ENCODE measurements at regions not wholly inside any gene's neighbourhood (a gene's known extent, or its start where the extent isn't known, plus 50 kb on each side); places are given as distances from the start of the nearest gene placed in this dataset.
A peak's percentile ranks its signal among the peaks of the same experiment; 100 is the strongest.

DNA sequence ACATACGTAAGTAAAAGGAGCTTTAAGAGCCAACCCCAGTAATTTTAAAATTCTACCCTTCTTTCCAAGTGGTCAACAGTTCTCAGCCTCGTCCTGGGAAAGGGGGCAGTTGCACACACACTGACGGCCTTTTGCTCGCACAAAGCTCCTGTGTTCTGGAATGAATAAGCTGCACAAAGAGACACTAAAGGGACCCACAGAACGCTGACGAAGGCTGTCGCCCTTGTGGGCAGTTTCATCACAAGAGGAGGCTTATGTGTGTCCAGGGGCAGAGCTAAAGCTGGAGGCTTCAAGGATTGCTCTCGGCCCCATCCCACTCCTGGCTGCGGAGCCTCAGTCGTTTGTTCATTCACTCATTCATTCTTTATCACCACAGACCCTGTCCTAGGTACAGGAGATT lies 67.0 kb upstream of the NEK6 start:
- no peak for DNase-seq
- no peak overlapping the region for H2AFZ ChIP-seq (ENCODE audit: low read length)
- H4K20me1 ChIP-seq (ENCODE audit: insufficient read depth, low read depth, low read length) = no peaks in the 10 kb centered on the region
- no peaks in the 10 kb centered on the region for H3K36me3 ChIP-seq (ENCODE audit: insufficient read depth, low read length)
- H3K4me1 ChIP-seq (ENCODE audit: low read length) = peaks cover 13% of the 10 kb centered on the region
- H3K27ac ChIP-seq (ENCODE audit: low read length) = no peak overlapping the region
- H3K9me3 ChIP-seq (ENCODE audit: low read length) = no peaks in the 10 kb centered on the region
- H3K9ac ChIP-seq (ENCODE audit: low read length) = no peak overlapping the region
- no peaks in the 10 kb centered on the region for H3K27me3 ChIP-seq (ENCODE audit: low read length)
- H3K4me2 ChIP-seq (ENCODE audit: low read depth, low read length, poor library complexity, severe bottlenecking) = no peak overlapping the region
- H3K79me2 ChIP-seq (ENCODE audit: low read length) = no peaks in the 10 kb centered on the region
- no peaks in the 10 kb centered on the region for H3K9me2 ChIP-seq (replicated peaks; ENCODE audit: insufficient read depth, low read length)
- no peak overlapping the region for H3K4me3 ChIP-seq (ENCODE audit: low read length)

DNA sequence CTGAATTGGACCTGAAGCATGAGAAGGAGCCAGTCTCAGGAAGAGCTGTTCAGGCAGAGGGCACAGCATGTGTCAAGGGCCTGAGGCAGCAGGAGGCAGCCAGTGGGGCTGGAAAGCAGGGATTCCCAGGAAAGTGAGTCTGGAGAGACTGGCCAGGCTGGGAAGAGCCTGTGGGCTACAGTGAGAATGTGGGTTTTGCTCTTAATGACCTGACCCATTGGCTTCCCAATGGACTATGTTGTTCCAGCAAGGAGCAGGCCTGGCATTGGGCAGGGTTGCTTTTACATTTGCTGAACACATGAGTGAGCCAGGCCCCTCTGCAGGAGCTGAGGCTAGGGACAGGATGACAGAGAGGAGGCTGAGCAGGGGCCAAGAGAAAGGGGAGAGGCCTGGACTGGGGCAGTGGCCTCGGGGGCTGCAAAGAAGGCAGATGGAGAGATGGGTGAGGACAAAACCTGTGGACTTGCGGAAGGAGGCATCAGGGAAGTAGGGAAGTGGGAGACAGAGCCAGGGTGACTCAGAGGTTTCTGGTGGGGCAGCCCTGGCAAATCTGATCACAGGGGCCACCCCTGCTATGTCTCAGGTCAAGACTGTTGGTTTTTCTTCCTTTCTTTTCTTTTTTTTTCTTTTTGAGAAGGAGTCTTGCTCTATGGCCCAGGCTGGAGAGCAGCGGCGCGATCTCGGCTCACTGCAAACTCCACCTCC lies 65.9 kb upstream of the NEK6 start:
- Histone ChIP-seq H3K9ac (ENCODE audit: low read length) (no peak overlapping the region), H3K27ac (ENCODE audit: low read length) (no peak overlapping the region), H3K36me3 (ENCODE audit: insufficient read depth, low read length) (no peaks in the 10 kb centered on the region), H3K4me2 (ENCODE audit: low read depth, low read length, poor library complexity, severe bottlenecking) (no peak overlapping the region), H3K4me1 (ENCODE audit: low read length) (peaks cover 11% of the 10 kb centered on the region), H3K27me3 (ENCODE audit: low read length) (no peaks in the 10 kb centered on the region), H4K20me1 (ENCODE audit: insufficient read depth, low read depth, low read length) (no peaks in the 10 kb centered on the region), H3K9me3 (ENCODE audit: low read length) (no peaks in the 10 kb centered on the region), H2AFZ (ENCODE audit: low read length) (no peak overlapping the region), H3K79me2 (ENCODE audit: low read length) (no peaks in the 10 kb centered on the region), H3K4me3 (ENCODE audit: low read length) (no peak overlapping the region), H3K9me2 (replicated peaks; ENCODE audit: insufficient read depth, low read length) (no peaks in the 10 kb centered on the region)
- no peak for DNase-seq

DNA sequence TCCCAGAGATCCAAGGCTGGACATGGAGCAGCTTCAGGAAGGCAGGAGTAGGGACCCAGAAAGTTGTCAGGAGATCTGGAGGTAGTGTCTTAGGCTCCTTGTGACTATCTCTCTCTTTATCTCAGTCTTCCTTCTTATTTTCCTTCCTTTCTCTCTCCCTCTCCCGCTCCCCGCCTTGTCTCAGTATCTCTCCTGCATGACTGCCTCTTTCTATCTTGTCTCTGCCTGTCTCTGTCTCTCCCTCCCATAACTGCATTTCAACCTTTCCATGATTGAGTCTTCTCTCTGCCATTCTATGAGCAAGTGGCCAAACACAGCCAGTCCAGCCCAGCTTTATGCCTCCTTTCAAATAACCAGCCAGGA lies 61.0 kb upstream of the NEK6 start:
- Histone ChIP-seq H3K9me3 (ENCODE audit: low read length) (no peaks in the 10 kb centered on the region), H3K9ac (ENCODE audit: low read length) (peak overlapping the region; percentile 61; the same call in 1 of the 2 replicates), H3K4me3 (ENCODE audit: low read length) (peak overlapping the region; percentile 46; the same call in 1 of the 2 replicates), H3K27me3 (ENCODE audit: low read length) (no peaks in the 10 kb centered on the region), H3K36me3 (ENCODE audit: insufficient read depth, low read length) (no peaks in the 10 kb centered on the region), H2AFZ (ENCODE audit: low read length) (peak overlapping the region; percentile 41; the same call in 1 of the 2 replicates), H3K9me2 (replicated peaks; ENCODE audit: insufficient read depth, low read length) (no peaks in the 10 kb centered on the region), H3K79me2 (ENCODE audit: low read length) (no peaks in the 10 kb centered on the region), H3K27ac (ENCODE audit: low read length) (peak overlapping the region; percentile 82; the same call in 1 of the 2 replicates), H3K4me2 (ENCODE audit: low read depth, low read length, poor library complexity, severe bottlenecking) (peak overlapping the region; percentile 70), H3K4me1 (ENCODE audit: low read length) (peaks cover 46% of the 10 kb centered on the region), H4K20me1 (ENCODE audit: insufficient read depth, low read depth, low read length) (no peaks in the 10 kb centered on the region)
- no peak for DNase-seq

DNA sequence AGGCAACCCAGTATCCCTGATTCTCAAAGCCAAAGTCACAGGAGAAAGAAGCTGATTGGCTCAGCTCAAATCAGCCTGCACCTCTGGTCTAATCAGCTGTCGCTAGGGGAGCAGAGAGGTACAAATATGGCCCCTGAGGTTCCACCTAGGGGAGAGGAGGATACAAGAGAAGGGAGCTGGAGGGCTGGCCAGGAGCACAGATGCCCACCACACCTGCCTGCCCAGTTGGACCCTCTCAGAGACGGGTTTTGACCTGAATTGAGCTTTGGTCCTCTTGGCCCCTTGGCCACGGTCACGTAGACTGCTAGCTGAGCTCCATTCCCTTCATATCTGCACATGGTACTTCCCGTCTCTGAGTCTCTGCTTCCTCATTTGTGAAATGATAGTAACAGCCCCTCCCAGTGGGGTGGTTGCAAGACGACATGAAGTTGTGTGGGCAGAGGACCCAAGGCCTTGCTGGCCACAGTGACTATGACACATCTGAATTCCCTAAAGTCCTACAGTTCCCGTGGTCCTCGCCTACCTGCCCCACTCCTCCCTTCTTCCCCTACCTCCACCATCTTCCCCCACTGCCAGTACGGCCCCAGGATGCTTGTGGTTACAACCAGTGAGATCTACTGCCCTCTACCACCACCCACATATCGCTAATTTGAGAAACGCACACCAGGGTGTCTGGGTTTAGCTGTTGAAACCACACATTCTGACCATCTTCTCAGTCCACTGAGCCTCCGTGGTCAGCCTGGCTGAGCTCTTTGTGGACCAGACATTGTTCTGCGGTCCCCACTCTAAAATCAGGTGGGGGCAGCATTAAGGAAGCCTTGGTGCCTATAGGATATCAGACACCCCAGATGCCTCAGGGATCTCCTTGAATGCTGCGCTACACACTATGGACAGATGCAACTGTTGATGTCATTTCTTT lies 60.3 kb upstream of the NEK6 start:
- Histone ChIP-seq H3K27me3 (ENCODE audit: low read length) (no peaks in the 10 kb centered on the region), H3K36me3 (ENCODE audit: insufficient read depth, low read length) (no peaks in the 10 kb centered on the region), H3K9me2 (replicated peaks; ENCODE audit: insufficient read depth, low read length) (no peaks in the 10 kb centered on the region), H3K4me1 (ENCODE audit: low read length) (peaks cover 53% of the 10 kb centered on the region), H3K27ac (ENCODE audit: low read length) (peak overlapping the region; percentile 82), H4K20me1 (ENCODE audit: insufficient read depth, low read depth, low read length) (no peaks in the 10 kb centered on the region), H3K4me3 (ENCODE audit: low read length) (peak overlapping the region; percentile 46; the same call in 1 of the 2 replicates), H3K9ac (ENCODE audit: low read length) (peak overlapping the region; percentile 61), H3K4me2 (ENCODE audit: low read depth, low read length, poor library complexity, severe bottlenecking) (peak overlapping the region; percentile 70), H3K9me3 (ENCODE audit: low read length) (no peaks in the 10 kb centered on the region), H3K79me2 (ENCODE audit: low read length) (no peaks in the 10 kb centered on the region), H2AFZ (ENCODE audit: low read length) (peak overlapping the region; percentile 41)
- DNase-seq = peak; percentile 92

DNA sequence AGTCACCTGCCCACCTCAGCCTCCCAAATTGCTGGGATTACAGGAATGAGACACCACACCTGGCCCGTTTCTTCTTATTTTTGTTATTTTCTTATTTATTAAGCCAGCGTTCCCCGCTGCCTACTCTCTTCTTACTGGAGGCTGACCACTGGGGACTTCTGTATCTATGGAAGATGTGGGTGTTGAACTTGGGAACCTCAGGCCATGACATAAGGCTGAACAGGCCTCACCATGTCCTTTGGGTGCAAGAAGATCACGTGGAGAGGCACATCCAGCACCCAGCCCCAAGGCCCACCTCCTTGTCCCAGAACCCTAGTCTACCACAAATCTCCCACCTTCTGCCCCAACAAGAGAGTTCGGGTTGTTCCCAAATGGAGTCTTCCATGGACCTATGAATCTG lies 59.4 kb upstream of the NEK6 start:
- H3K9me3 ChIP-seq (ENCODE audit: low read length) = no peaks in the 10 kb centered on the region
- H3K4me1 ChIP-seq (ENCODE audit: low read length) = peaks cover 61% of the 10 kb centered on the region
- no peaks in the 10 kb centered on the region for H4K20me1 ChIP-seq (ENCODE audit: insufficient read depth, low read depth, low read length)
- DNase-seq = no peak
- H3K27ac ChIP-seq (ENCODE audit: low read length) = peak overlapping the region; percentile 82; the same call in 1 of the 2 replicates
- no peaks in the 10 kb centered on the region for H3K79me2 ChIP-seq (ENCODE audit: low read length)
- H3K9ac ChIP-seq (ENCODE audit: low read length) = no peak overlapping the region
- no peaks in the 10 kb centered on the region for H3K27me3 ChIP-seq (ENCODE audit: low read length)
- H3K4me3 ChIP-seq (ENCODE audit: low read length) = no peak overlapping the region
- no peak overlapping the region for H2AFZ ChIP-seq (ENCODE audit: low read length)
- H3K9me2 ChIP-seq (replicated peaks; ENCODE audit: insufficient read depth, low read length) = no peaks in the 10 kb centered on the region
- no peaks in the 10 kb centered on the region for H3K36me3 ChIP-seq (ENCODE audit: insufficient read depth, low read length)
- H3K4me2 ChIP-seq (ENCODE audit: low read depth, low read length, poor library complexity, severe bottlenecking) = peak overlapping the region; percentile 70

DNA sequence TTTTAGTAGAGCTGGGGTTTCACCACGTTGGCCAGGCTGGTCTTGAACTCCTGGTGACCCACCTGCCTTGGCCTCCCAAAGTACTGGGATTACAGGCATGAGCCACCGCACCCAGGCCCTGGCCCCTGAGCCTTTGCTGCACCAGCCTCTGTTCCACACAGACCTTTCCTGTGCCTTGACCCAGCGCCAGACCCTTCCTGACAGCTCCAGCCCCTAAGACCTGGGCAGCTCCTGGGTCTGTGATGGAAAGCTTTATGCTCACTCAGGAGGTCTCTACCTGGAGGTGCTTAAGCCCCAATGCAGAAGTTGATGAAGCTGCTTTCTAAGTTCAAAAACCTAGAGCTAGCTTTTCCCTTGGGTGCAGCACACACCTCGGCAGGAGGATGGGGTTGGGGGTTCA lies 58.8 kb upstream of the NEK6 start:
- no peaks in the 10 kb centered on the region for H3K79me2 ChIP-seq (ENCODE audit: low read length)
- no peaks in the 10 kb centered on the region for H3K9me3 ChIP-seq (ENCODE audit: low read length)
- H2AFZ ChIP-seq (ENCODE audit: low read length) = no peak overlapping the region
- H3K9me2 ChIP-seq (replicated peaks; ENCODE audit: insufficient read depth, low read length) = no peaks in the 10 kb centered on the region
- no peak overlapping the region for H3K4me3 ChIP-seq (ENCODE audit: low read length)
- H3K36me3 ChIP-seq (ENCODE audit: insufficient read depth, low read length) = no peaks in the 10 kb centered on the region
- H3K9ac ChIP-seq (ENCODE audit: low read length) = no peak overlapping the region
- no peaks in the 10 kb centered on the region for H4K20me1 ChIP-seq (ENCODE audit: insufficient read depth, low read depth, low read length)
- H3K27me3 ChIP-seq (ENCODE audit: low read length) = no peaks in the 10 kb centered on the region
- no peak overlapping the region for H3K4me2 ChIP-seq (ENCODE audit: low read depth, low read length, poor library complexity, severe bottlenecking)
- peaks cover 67% of the 10 kb centered on the region for H3K4me1 ChIP-seq (ENCODE audit: low read length)
- no peak for DNase-seq
- no peak overlapping the region for H3K27ac ChIP-seq (ENCODE audit: low read length)

DNA sequence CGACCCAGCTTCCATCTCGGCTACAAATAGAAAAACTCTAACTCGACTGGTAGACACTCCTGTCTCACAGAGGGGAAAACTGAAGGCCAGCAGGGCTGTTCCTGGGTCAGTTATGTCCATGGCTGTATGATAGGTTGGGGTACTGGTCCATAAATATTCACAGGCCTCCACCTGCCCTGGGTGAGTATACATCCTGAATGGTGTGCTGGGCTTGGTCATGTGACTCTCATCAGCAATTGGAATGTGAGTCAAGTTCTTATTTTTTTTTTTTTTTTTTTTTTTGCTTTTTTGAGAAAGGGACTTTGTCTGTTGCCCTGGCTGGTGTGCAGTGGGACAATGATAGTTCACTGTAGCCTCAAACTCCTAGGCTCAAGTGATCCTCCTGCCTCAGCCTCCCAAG lies 58.3 kb upstream of the NEK6 start:
- H3K9me3 ChIP-seq (ENCODE audit: low read length) = no peaks in the 10 kb centered on the region
- no peaks in the 10 kb centered on the region for H3K79me2 ChIP-seq (ENCODE audit: low read length)
- no peak overlapping the region for H3K9ac ChIP-seq (ENCODE audit: low read length)
- no peak for DNase-seq
- no peak overlapping the region for H3K4me3 ChIP-seq (ENCODE audit: low read length)
- H3K4me1 ChIP-seq (ENCODE audit: low read length) = peaks cover 67% of the 10 kb centered on the region
- no peaks in the 10 kb centered on the region for H3K27me3 ChIP-seq (ENCODE audit: low read length)
- H4K20me1 ChIP-seq (ENCODE audit: insufficient read depth, low read depth, low read length) = no peaks in the 10 kb centered on the region
- H3K4me2 ChIP-seq (ENCODE audit: low read depth, low read length, poor library complexity, severe bottlenecking) = no peak overlapping the region
- H3K36me3 ChIP-seq (ENCODE audit: insufficient read depth, low read length) = no peaks in the 10 kb centered on the region
- H2AFZ ChIP-seq (ENCODE audit: low read length) = no peak overlapping the region
- H3K9me2 ChIP-seq (replicated peaks; ENCODE audit: insufficient read depth, low read length) = no peaks in the 10 kb centered on the region
- no peak overlapping the region for H3K27ac ChIP-seq (ENCODE audit: low read length)

DNA sequence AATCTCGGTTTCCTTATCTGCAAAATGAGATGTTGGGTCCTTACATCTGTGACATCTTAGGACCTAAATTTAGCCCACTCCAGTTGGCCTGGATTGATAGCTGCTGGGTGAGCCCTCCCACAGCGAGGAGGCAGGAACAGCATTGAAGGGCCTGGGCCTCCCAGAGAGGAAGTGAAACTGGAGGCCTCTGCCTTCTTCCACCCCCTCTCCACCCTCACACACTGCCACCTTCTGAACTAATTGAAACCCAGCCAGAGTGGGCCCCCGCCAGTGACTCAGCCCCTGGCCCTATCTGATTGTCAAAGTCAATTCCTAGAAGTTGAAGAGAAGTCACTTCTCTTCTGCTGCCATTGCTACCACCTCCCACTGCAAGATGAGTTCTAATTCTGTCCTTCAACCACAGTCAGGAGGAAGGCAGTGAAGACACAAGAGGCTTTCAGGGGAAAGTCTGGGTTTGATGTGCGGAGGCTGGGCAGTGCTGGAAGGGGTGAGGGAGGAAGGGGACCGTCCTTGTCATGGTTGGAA lies 55.2 kb upstream of the NEK6 start:
- Histone ChIP-seq H3K4me2 (ENCODE audit: low read depth, low read length, poor library complexity, severe bottlenecking) (peak overlapping the region; percentile 57), H3K9ac (ENCODE audit: low read length) (peak overlapping the region; percentile 66), H3K36me3 (ENCODE audit: insufficient read depth, low read length) (no peaks in the 10 kb centered on the region), H3K79me2 (ENCODE audit: low read length) (no peaks in the 10 kb centered on the region), H3K9me3 (ENCODE audit: low read length) (no peaks in the 10 kb centered on the region), H3K27me3 (ENCODE audit: low read length) (no peaks in the 10 kb centered on the region), H3K4me3 (ENCODE audit: low read length) (peak overlapping the region; percentile 45; the same call in 1 of the 2 replicates), H2AFZ (ENCODE audit: low read length) (no peak overlapping the region; the same call in 1 of the 2 replicates), H4K20me1 (ENCODE audit: insufficient read depth, low read depth, low read length) (no peaks in the 10 kb centered on the region), H3K27ac (ENCODE audit: low read length) (peak overlapping the region; percentile 97), H3K9me2 (replicated peaks; ENCODE audit: insufficient read depth, low read length) (no peaks in the 10 kb centered on the region), H3K4me1 (ENCODE audit: low read length) (peaks cover 88% of the 10 kb centered on the region)
- peak; percentile 98 for DNase-seq

Data from Karpas-422 (cell line).